ENCODE measurements at regions not wholly inside any gene's neighbourhood (a gene's known extent, or its start where the extent isn't known, plus 50 kb on each side); places are given as distances from the start of the nearest gene placed in this dataset.

DNA sequence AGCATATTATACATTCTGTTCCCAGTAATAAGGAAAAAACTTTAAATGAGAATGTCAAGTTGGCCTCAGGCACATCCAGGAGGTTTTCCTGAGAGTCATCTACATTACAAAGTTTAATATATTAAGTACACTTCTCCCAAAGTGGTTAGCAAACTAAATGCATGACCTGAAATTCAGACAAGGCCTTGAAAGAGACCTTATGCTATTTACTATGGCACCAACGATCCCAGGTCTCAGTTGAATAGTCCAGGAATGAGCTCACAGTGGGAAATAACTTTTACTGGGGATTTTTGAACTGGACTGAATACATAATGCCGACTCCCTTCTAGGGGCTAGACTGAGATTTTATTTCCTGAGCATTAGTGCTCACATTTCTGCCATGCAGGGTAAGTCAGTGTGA, 1577.5 kb upstream of the PCDH7 start:
- H3K9ac ChIP-seq (ENCODE audit: low read length in 5 of 5) = no peak overlapping the region
- H3K27ac ChIP-seq (ENCODE audit: low read depth, low read length) = no peak overlapping the region
- H3K9me3 ChIP-seq (ENCODE audit: control insufficient read depth in 5 of 5, low read length in 5 of 5) = no peaks in the 10 kb centered on the region
- H3K4me3 ChIP-seq (ENCODE audit: low read depth in 1 of 5, low read length in 5 of 5) = no peak overlapping the region
- no peaks in the 10 kb centered on the region for H3K36me3 ChIP-seq (ENCODE audit: control insufficient read depth in 5 of 5, insufficient read depth in 5 of 5, low read length in 5 of 5)
- H3K27me3 ChIP-seq (ENCODE audit: control insufficient read depth in 5 of 5, insufficient read depth in 4 of 5, low read length in 5 of 5) = no peaks in the 10 kb centered on the region
- no peaks in the 10 kb centered on the region for H3K4me1 ChIP-seq (ENCODE audit: control insufficient read depth in 5 of 5, insufficient read depth in 5 of 5, low read length in 5 of 5)

DNA sequence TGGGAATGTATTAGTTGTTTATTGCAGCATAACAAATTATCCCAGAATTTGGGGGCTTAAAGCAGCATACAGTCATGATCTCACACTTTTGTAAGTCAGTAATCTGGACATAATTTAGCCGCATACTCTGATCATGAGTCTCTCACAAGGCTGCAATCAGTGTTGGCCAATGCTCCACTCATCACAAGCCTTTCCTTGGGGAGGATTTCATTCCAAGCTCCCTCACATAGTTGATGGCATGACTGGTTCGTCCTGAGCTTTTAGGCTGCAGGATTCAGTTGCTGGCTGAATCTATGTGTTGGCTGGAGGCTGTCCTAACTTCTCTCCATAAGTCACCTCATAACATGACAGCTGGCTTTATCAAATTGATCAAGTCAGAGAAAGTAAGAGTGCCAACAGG, 1568.6 kb upstream of the PCDH7 start:
- H3K4me1 ChIP-seq (ENCODE audit: control insufficient read depth in 5 of 5, insufficient read depth in 5 of 5, low read length in 5 of 5) = no peaks in the 10 kb centered on the region
- H3K9me3 ChIP-seq (ENCODE audit: control insufficient read depth in 5 of 5, low read length in 5 of 5) = peaks cover 0 to 2% (median 0%) of the 10 kb centered on the region in 5 donors
- no peaks in the 10 kb centered on the region for H3K27me3 ChIP-seq (ENCODE audit: control insufficient read depth in 5 of 5, insufficient read depth in 4 of 5, low read length in 5 of 5)
- H3K27ac ChIP-seq (ENCODE audit: low read depth, low read length) = no peak overlapping the region
- no peaks in the 10 kb centered on the region for H3K36me3 ChIP-seq (ENCODE audit: control insufficient read depth in 5 of 5, insufficient read depth in 5 of 5, low read length in 5 of 5)
- no peak overlapping the region for H3K9ac ChIP-seq (ENCODE audit: low read length in 5 of 5)
- H3K4me3 ChIP-seq (ENCODE audit: low read depth in 1 of 5, low read length in 5 of 5) = no peak overlapping the region

DNA sequence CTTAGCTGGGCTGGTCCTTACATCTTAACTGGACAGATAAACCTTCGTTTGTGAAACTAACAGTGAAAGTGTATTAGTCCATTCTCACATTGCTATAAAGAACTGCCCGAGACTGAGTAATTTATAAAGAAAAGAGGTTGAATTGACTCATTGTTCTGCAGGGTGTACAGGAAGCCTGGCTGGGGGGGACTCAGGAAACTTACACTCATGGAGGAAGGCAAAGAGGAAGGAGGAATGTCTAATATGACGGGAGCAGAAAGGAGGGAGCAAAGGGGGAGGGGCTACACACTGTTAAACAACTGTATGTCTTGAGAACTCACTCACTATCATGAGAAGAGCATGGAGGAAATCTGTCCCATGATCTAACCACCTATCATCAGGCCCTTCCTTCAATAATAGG, 1566.5 kb upstream of the PCDH7 start:
- no peaks in the 10 kb centered on the region for H3K4me1 ChIP-seq (ENCODE audit: control insufficient read depth in 5 of 5, insufficient read depth in 5 of 5, low read length in 5 of 5)
- H3K27me3 ChIP-seq (ENCODE audit: control insufficient read depth in 5 of 5, insufficient read depth in 4 of 5, low read length in 5 of 5) = no peaks in the 10 kb centered on the region
- peaks cover 0 to 2% (median 0%) of the 10 kb centered on the region in 5 donors for H3K9me3 ChIP-seq (ENCODE audit: control insufficient read depth in 5 of 5, low read length in 5 of 5)
- H3K4me3 ChIP-seq (ENCODE audit: low read depth in 1 of 5, low read length in 5 of 5) = no peak overlapping the region
- H3K27ac ChIP-seq (ENCODE audit: low read depth, low read length) = no peak overlapping the region
- no peak overlapping the region for H3K9ac ChIP-seq (ENCODE audit: low read length in 5 of 5)
- H3K36me3 ChIP-seq (ENCODE audit: control insufficient read depth in 5 of 5, insufficient read depth in 5 of 5, low read length in 5 of 5) = no peaks in the 10 kb centered on the region

DNA sequence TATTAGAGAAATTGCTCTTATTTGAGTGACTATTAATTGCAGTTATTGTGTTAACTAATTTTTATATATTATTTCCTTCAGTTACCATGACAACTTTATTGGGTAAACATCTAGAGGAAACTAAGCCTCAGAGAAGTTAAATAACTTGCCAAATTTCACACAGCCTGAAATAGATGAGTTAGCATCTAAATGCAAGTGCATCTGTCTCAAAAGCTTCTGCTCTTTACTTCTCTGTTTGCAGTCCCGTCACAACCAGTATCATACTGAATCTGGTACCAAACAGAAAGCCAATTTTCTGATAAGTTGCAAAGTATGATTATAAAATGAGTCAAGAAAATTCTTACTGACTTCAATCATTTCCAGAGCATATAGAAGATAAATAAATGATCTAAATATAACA, 1544.9 kb upstream of the PCDH7 start:
- no peaks in the 10 kb centered on the region for H3K4me1 ChIP-seq (ENCODE audit: control insufficient read depth in 5 of 5, insufficient read depth in 5 of 5, low read length in 5 of 5)
- no peaks in the 10 kb centered on the region for H3K9me3 ChIP-seq (ENCODE audit: control insufficient read depth in 5 of 5, low read length in 5 of 5)
- no peaks in the 10 kb centered on the region for H3K36me3 ChIP-seq (ENCODE audit: control insufficient read depth in 5 of 5, insufficient read depth in 5 of 5, low read length in 5 of 5)
- H3K4me3 ChIP-seq (ENCODE audit: low read depth in 1 of 5, low read length in 5 of 5) = no peak overlapping the region
- H3K27ac ChIP-seq (ENCODE audit: low read depth, low read length) = no peak overlapping the region
- no peak overlapping the region for H3K9ac ChIP-seq (ENCODE audit: low read length in 5 of 5)
- no peaks in the 10 kb centered on the region for H3K27me3 ChIP-seq (ENCODE audit: control insufficient read depth in 5 of 5, insufficient read depth in 4 of 5, low read length in 5 of 5)

DNA sequence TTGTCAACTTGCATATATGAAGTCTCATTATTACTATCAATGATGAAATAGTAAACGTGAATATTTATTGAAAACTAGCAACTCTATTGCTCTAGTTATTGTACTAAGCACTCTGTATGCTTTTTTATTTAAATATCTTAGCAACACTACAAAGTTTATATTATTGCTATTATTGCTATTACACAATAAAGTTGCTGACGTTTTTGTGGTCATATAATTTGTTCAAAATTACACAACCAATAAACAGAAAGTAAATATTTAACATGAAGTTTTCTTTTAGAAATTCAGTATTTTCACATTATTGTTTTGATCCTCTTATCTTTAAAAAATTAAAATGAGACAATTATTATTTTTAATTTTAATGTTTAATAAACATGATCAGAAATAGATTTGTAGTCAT, 1521.1 kb upstream of the PCDH7 start:
- H3K4me1 ChIP-seq (ENCODE audit: control insufficient read depth in 5 of 5, insufficient read depth in 5 of 5, low read length in 5 of 5) = no peaks in the 10 kb centered on the region
- H3K9me3 ChIP-seq (ENCODE audit: control insufficient read depth in 5 of 5, low read length in 5 of 5) = no peaks in the 10 kb centered on the region
- H3K27me3 ChIP-seq (ENCODE audit: control insufficient read depth in 5 of 5, insufficient read depth in 4 of 5, low read length in 5 of 5) = no peaks in the 10 kb centered on the region
- H3K36me3 ChIP-seq (ENCODE audit: control insufficient read depth in 5 of 5, insufficient read depth in 5 of 5, low read length in 5 of 5) = no peaks in the 10 kb centered on the region
- H3K4me3 ChIP-seq (ENCODE audit: low read depth in 1 of 5, low read length in 5 of 5) = no peak overlapping the region
- H3K9ac ChIP-seq (ENCODE audit: low read length in 5 of 5) = no peak overlapping the region
- no peak overlapping the region for H3K27ac ChIP-seq (ENCODE audit: low read depth, low read length)

DNA sequence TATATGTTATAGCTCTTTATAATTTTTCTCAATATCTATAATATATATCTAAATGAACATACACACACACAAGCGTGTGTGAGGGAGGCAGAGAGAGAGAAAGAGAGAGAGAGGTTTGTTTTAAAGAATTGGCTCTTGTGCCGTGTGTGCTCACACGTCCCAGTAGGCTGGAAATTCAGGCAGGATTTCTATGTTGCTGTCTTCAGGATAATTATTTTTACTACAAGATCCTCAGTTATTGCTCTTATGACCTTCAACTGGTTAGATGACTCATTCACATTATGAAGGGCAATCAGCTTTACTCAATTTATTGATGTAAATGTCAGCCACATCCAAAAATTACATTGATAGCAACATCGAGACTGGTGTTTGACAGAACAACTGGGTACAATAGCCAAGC, 1520.7 kb upstream of the PCDH7 start:
- Histone ChIP-seq H3K9ac (ENCODE audit: low read length in 5 of 5) (no peak overlapping the region), H3K9me3 (ENCODE audit: control insufficient read depth in 5 of 5, low read length in 5 of 5) (no peaks in the 10 kb centered on the region), H3K4me3 (ENCODE audit: low read depth in 1 of 5, low read length in 5 of 5) (no peak overlapping the region), H3K36me3 (ENCODE audit: control insufficient read depth in 5 of 5, insufficient read depth in 5 of 5, low read length in 5 of 5) (no peaks in the 10 kb centered on the region), H3K27ac (ENCODE audit: low read depth, low read length) (no peak overlapping the region), H3K4me1 (ENCODE audit: control insufficient read depth in 5 of 5, insufficient read depth in 5 of 5, low read length in 5 of 5) (no peaks in the 10 kb centered on the region), H3K27me3 (ENCODE audit: control insufficient read depth in 5 of 5, insufficient read depth in 4 of 5, low read length in 5 of 5) (no peaks in the 10 kb centered on the region)

DNA sequence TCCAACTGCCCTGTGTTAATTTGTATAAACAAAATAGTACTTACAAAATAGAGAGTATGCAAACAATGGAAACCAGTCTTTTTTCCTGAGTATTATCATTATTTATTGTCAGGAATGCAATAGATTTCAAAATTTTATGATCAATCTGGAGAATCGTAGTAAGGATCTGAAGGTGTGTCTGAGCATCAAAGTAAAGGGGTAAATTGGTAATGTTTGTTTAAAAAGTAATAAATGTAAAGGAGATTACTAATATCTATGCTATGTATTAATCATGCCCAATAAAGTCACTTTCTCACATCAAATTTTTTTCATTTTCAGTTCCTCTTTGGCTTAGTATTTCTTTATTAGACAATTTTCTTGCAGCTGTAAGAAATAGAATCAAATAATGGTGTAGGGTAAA, 1507.1 kb upstream of the PCDH7 start:
- H3K27me3 ChIP-seq (ENCODE audit: control insufficient read depth in 5 of 5, insufficient read depth in 4 of 5, low read length in 5 of 5) = no peaks in the 10 kb centered on the region
- H3K4me3 ChIP-seq (ENCODE audit: low read depth in 1 of 5, low read length in 5 of 5) = no peak overlapping the region
- no peaks in the 10 kb centered on the region for H3K36me3 ChIP-seq (ENCODE audit: control insufficient read depth in 5 of 5, insufficient read depth in 5 of 5, low read length in 5 of 5)
- H3K4me1 ChIP-seq (ENCODE audit: control insufficient read depth in 5 of 5, insufficient read depth in 5 of 5, low read length in 5 of 5) = no peaks in the 10 kb centered on the region
- no peak overlapping the region for H3K27ac ChIP-seq (ENCODE audit: low read depth, low read length)
- H3K9me3 ChIP-seq (ENCODE audit: control insufficient read depth in 5 of 5, low read length in 5 of 5) = no peaks in the 10 kb centered on the region
- H3K9ac ChIP-seq (ENCODE audit: low read length in 5 of 5) = no peak overlapping the region

DNA sequence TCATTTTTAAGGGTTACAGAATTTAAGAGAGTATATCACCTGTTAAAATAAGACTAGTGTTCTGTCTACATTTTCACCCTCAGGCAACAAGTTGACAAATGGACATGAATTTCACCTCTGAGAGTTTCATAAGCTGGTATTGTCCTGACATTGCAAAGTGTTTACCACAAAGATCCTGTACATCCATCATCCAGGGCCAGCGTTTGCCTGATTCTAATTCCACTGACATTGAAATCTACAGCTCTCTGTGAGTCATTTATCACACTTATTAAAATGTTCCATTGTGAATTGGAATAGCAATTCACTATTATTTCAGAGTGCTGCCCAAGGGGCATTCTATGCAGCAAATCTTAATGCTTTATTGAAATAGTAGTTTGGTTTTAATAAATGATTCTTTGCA, 1499.4 kb upstream of the PCDH7 start:
- H3K9me3 ChIP-seq (ENCODE audit: control insufficient read depth in 5 of 5, low read length in 5 of 5) = no peaks in the 10 kb centered on the region
- H3K4me1 ChIP-seq (ENCODE audit: control insufficient read depth in 5 of 5, insufficient read depth in 5 of 5, low read length in 5 of 5) = no peaks in the 10 kb centered on the region
- H3K27ac ChIP-seq (ENCODE audit: low read depth, low read length) = no peak overlapping the region
- H3K27me3 ChIP-seq (ENCODE audit: control insufficient read depth in 5 of 5, insufficient read depth in 4 of 5, low read length in 5 of 5) = no peaks in the 10 kb centered on the region
- no peaks in the 10 kb centered on the region for H3K36me3 ChIP-seq (ENCODE audit: control insufficient read depth in 5 of 5, insufficient read depth in 5 of 5, low read length in 5 of 5)
- no peak overlapping the region for H3K9ac ChIP-seq (ENCODE audit: low read length in 5 of 5)
- H3K4me3 ChIP-seq (ENCODE audit: low read depth in 1 of 5, low read length in 5 of 5) = no peak overlapping the region

DNA sequence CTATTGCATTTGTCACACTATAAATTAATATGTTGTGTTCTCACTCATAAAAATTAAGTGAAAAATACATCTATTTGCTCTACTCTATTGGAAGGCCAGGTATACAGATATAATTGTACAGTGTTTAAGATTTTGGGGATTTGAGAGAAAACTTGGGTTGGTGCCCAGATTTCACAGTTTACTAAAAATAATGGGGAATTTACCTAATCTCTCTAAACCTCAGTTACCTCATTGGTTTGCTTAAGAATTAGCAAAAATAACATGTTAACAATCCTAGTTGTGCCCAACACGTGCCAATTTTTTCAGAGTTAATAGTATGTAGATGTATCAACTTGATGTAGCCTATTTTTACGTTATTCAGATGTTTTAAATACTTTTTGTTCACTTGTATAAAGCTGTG, 1495.3 kb upstream of the PCDH7 start:
- Histone ChIP-seq H3K4me1 (ENCODE audit: control insufficient read depth in 5 of 5, insufficient read depth in 5 of 5, low read length in 5 of 5) (no peaks in the 10 kb centered on the region), H3K9me3 (ENCODE audit: control insufficient read depth in 5 of 5, low read length in 5 of 5) (no peaks in the 10 kb centered on the region), H3K4me3 (ENCODE audit: low read depth in 1 of 5, low read length in 5 of 5) (no peak overlapping the region), H3K27me3 (ENCODE audit: control insufficient read depth in 5 of 5, insufficient read depth in 4 of 5, low read length in 5 of 5) (no peaks in the 10 kb centered on the region), H3K36me3 (ENCODE audit: control insufficient read depth in 5 of 5, insufficient read depth in 5 of 5, low read length in 5 of 5) (no peaks in the 10 kb centered on the region), H3K9ac (ENCODE audit: low read length in 5 of 5) (no peak overlapping the region), H3K27ac (ENCODE audit: low read depth, low read length) (no peak overlapping the region)

DNA sequence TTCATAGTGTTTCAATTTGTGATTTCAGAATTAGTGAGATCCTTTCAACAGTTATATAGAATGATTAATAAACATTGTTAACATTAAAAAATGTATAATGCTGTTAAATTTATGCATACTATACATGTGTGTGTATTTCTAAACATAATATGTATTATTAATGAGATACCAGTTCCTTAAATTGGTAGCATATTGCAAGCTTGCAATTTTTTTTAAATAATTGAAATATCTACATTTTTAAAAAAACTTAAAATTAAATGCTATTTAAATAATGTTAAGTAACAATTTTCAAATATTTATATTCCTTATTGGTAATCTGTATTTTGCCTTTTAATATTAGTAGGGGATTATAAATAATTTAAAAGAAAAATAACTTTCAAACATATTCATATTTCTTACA, 1479.5 kb upstream of the PCDH7 start:
- H3K27me3 ChIP-seq (ENCODE audit: control insufficient read depth in 5 of 5, insufficient read depth in 4 of 5, low read length in 5 of 5) = no peaks in the 10 kb centered on the region
- no peak overlapping the region for H3K9ac ChIP-seq (ENCODE audit: low read length in 5 of 5)
- no peak overlapping the region for H3K4me3 ChIP-seq (ENCODE audit: low read depth in 1 of 5, low read length in 5 of 5)
- H3K4me1 ChIP-seq (ENCODE audit: control insufficient read depth in 5 of 5, insufficient read depth in 5 of 5, low read length in 5 of 5) = no peaks in the 10 kb centered on the region
- H3K27ac ChIP-seq (ENCODE audit: low read depth, low read length) = no peak overlapping the region
- no peaks in the 10 kb centered on the region for H3K36me3 ChIP-seq (ENCODE audit: control insufficient read depth in 5 of 5, insufficient read depth in 5 of 5, low read length in 5 of 5)
- no peaks in the 10 kb centered on the region for H3K9me3 ChIP-seq (ENCODE audit: control insufficient read depth in 5 of 5, low read length in 5 of 5)

DNA sequence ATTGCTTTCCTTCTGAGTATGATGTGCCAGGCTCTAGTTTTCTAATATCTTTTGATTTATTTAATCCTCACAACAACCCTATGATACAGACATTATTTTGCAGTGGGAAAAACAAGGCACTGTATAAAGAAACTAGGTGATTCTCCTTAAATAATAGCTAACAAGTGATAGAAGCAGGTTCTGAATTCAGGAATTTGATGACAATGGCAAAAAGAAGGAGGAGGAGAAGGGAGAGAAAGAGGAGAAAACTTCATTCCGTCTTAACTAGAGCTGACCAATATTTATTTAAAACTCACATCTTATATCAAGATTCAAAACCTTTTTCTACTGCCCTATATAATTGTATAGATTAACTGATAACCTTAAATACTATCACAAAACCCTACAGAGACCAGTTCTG, 1477.1 kb upstream of the PCDH7 start:
- H3K9me3 ChIP-seq (ENCODE audit: control insufficient read depth in 5 of 5, low read length in 5 of 5) = no peaks in the 10 kb centered on the region
- no peaks in the 10 kb centered on the region for H3K4me1 ChIP-seq (ENCODE audit: control insufficient read depth in 5 of 5, insufficient read depth in 5 of 5, low read length in 5 of 5)
- H3K36me3 ChIP-seq (ENCODE audit: control insufficient read depth in 5 of 5, insufficient read depth in 5 of 5, low read length in 5 of 5) = no peaks in the 10 kb centered on the region
- no peaks in the 10 kb centered on the region for H3K27me3 ChIP-seq (ENCODE audit: control insufficient read depth in 5 of 5, insufficient read depth in 4 of 5, low read length in 5 of 5)
- no peak overlapping the region for H3K9ac ChIP-seq (ENCODE audit: low read length in 5 of 5)
- no peak overlapping the region for H3K4me3 ChIP-seq (ENCODE audit: low read depth in 1 of 5, low read length in 5 of 5)
- H3K27ac ChIP-seq (ENCODE audit: low read depth, low read length) = no peak overlapping the region
